Activated CD8-positive, alpha-beta T cell treated with anti-CD3 and anti-CD28 coated beads for 36 hours (primary cell): ENCODE measurements at regions not wholly inside any gene's neighbourhood (a gene's known extent, or its start where the extent isn't known, plus 50 kb on each side); places are given as distances from the start of the nearest gene placed in this dataset.
A peak's percentile ranks its signal among the peaks of the same experiment; 100 is the strongest.

Experiments
- ATAC-seq: fragments of 200-7000 bp; cut with Tn5 transposase; one replicate; pipeline ENCODE4 v1.10.0; 2021; ENCODE audit warnings: mild to moderate bottlenecking, moderate library complexity
- CTCF ChIA-PET: fragments of 350-600 bp; sonication (Branson Sonifier 250); formaldehyde crosslinking; loops from one replicate; lab custom pipeline; 2021; ENCODE audit warnings: antibody characterized with exemption; lab: Charles Lee
- POLR2A ChIA-PET: fragments of 350-600 bp; sonication (Branson Sonifier 250); formaldehyde crosslinking; loops from one replicate; lab custom pipeline; 2021; ENCODE audit warnings: antibody characterized with exemption; lab: Charles Lee
- DNase-seq: peaks from one replicate; pipeline ENCODE4 v3.0.0-alpha.2; 2020
- H3K27ac Mint-ChIP-seq: one replicate; pipeline ENCODE4 v1.8.0; 2021; ENCODE audit warnings: mild to moderate bottlenecking, mixed read lengths
- H3K27me3 Mint-ChIP-seq: one replicate; pipeline ENCODE4 v1.8.0; 2021; ENCODE audit warnings: mixed read lengths
- H3K36me3 Mint-ChIP-seq: one replicate; pipeline ENCODE4 v1.8.0; 2021; ENCODE audit warnings: low read depth, mixed read lengths
- H3K4me1 Mint-ChIP-seq: one replicate; pipeline ENCODE4 v1.8.0; 2021; ENCODE audit warnings: low read depth, mixed read lengths
- H3K4me3 Mint-ChIP-seq: one replicate; pipeline ENCODE4 v1.8.0; 2021; ENCODE audit warnings: mild to moderate bottlenecking, moderate library complexity, mixed read lengths
- H3K9me3 Mint-ChIP-seq: one replicate; pipeline ENCODE4 v1.8.0; 2021; ENCODE audit warnings: mixed read lengths
- CTCF ChIP-seq: fragments of 200-600 bp; IDR thresholded peaks from one replicate; pipeline ENCODE4 v1.8.0; 2022; ENCODE audit warnings: antibody characterized with exemption, mild to moderate bottlenecking
- intact Hi-C: fragments of 100-400 bp; cut with micrococcal nuclease; formaldehyde crosslinking; loops from one replicate; pipeline ENCODE4 v1.10.0; 2022

GRCh38 chr3:107116251-107116650 is 261.0 kb upstream of the CCDC54 start:
- CTCF ChIA-PET, result no interaction called here
- TF ChIP-seq CTCF, result no peak
- Mint-ChIP-seq H3K27ac (no peak overlapping the region), H3K27me3 (peaks cover 4% of the 10 kb centered on the region), H3K36me3 (no peaks in the 10 kb centered on the region), H3K4me1 (no peaks in the 10 kb centered on the region), H3K9me3 (no peaks in the 10 kb centered on the region), H3K4me3 (no peak overlapping the region)
- no peak for DNase-seq
- intact Hi-C loops, result no loop called here
- POLR2A ChIA-PET, result no interaction called here
- no peak for ATAC-seq

- H3K27me3 Mint-ChIP-seq, result peaks cover 4% of the 10 kb centered on the region
- no peak overlapping the region for H3K4me3 Mint-ChIP-seq
- CTCF ChIA-PET, result no interaction called here
- ATAC-seq, result no peak
- H3K27ac Mint-ChIP-seq, result no peak overlapping the region
- no peak for TF ChIP-seq CTCF
- POLR2A ChIA-PET, result no interaction called here
- H3K36me3 Mint-ChIP-seq, result no peaks in the 10 kb centered on the region
- no peaks in the 10 kb centered on the region for H3K4me1 Mint-ChIP-seq
- intact Hi-C loops, result no loop called here
- H3K9me3 Mint-ChIP-seq, result no peaks in the 10 kb centered on the region
- DNase-seq, result no peak
Measured at GRCh38 chr3:107117156-107117555, 260.1 kb upstream of the CCDC54 start.

GRCh38 chr3:107117922-107118536 is 259.2 kb upstream of the CCDC54 start:
- Mint-ChIP-seq H3K27me3 (peaks cover 4% of the 10 kb centered on the region), H3K4me3 (no peak overlapping the region), H3K9me3 (no peaks in the 10 kb centered on the region), H3K36me3 (no peaks in the 10 kb centered on the region), H3K4me1 (no peaks in the 10 kb centered on the region), H3K27ac (no peak overlapping the region)
- ATAC-seq (no peak), DNase-seq (peak; percentile 28)
- intact Hi-C loops, result no loop called here
- CTCF ChIA-PET, result interaction anchor here (0.8 to 1.0 kb wide), 3 partner anchors 9 to 19 kb away, joined by 3 to 5 read pairs (median 3); no protein-coding TSS in a partner anchor
- no peak for TF ChIP-seq CTCF
- POLR2A ChIA-PET, result no interaction called here

GRCh38 chr3:107124885-107125284 is 252.4 kb upstream of the CCDC54 start:
- intact Hi-C loops, result no loop called here
- no peak for ATAC-seq
- H3K27me3 Mint-ChIP-seq, result peaks cover 2% of the 10 kb centered on the region
- no peaks in the 10 kb centered on the region for H3K4me1 Mint-ChIP-seq
- no peaks in the 10 kb centered on the region for H3K36me3 Mint-ChIP-seq
- H3K9me3 Mint-ChIP-seq, result no peaks in the 10 kb centered on the region
- DNase-seq, result no peak
- CTCF ChIA-PET, result no interaction called here
- TF ChIP-seq CTCF, result no peak
- POLR2A ChIA-PET, result interaction anchor here (0.5 to 0.7 kb wide), 2 partner anchors 504 to 1079 kb away, joined by 3 read pairs; no protein-coding TSS in a partner anchor
- H3K27ac Mint-ChIP-seq, result no peak overlapping the region
- no peak overlapping the region for H3K4me3 Mint-ChIP-seq

GRCh38 chr3:107128946-107129345 is 248.3 kb upstream of the CCDC54 start:
- POLR2A ChIA-PET, result no interaction called here

More at GRCh38 chr3:107128946-107129345, 248.3 kb upstream of the CCDC54 start:
- no peak for DNase-seq
- TF ChIP-seq CTCF, result no peak
- Mint-ChIP-seq H3K9me3 (no peaks in the 10 kb centered on the region), H3K4me1 (no peaks in the 10 kb centered on the region), H3K27ac (no peak overlapping the region), H3K4me3 (no peak overlapping the region), H3K27me3 (peaks cover 4% of the 10 kb centered on the region), H3K36me3 (no peaks in the 10 kb centered on the region)
- ATAC-seq, result no peak
- CTCF ChIA-PET, result no interaction called here
- intact Hi-C loops, result no loop called here
